AG08396 (cell line): ENCODE measurements at regions not wholly inside any gene's neighbourhood (a gene's known extent, or its start where the extent isn't known, plus 50 kb on each side); places are given as distances from the start of the nearest gene placed in this dataset.
"Not testable (repeated sequence)": the region's sequence is repeated elsewhere in the genome, so short reads cannot be mapped to it uniquely, and the experiment has no call there.

Experiments used
- DNase-seq: peaks from one replicate; pipeline ENCODE4 v3.0.0; 2012; ENCODE audit warnings: low spot score, mixed read lengths

DNA sequence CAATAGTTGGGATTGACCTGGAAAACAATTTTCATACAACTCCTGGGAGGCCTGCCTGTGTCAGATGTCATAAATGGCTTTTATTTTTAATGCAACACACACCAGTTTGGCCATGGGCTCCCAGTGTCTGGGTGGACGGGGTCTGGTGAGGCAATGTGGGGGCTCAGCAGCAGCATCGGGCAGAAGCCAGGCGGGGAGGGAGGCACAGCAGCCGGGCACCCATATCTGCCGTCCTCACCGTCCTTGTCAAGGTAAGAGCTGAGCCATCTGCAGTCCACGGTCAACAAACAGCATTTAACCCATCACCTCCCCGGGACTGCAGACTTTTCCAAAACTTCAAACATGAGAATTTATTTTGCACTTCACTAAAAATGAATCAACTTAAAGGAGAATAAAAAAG lies 154.0 kb upstream of the ZNF469 start:
- DNase-seq: not testable (repeated sequence)

DNA sequence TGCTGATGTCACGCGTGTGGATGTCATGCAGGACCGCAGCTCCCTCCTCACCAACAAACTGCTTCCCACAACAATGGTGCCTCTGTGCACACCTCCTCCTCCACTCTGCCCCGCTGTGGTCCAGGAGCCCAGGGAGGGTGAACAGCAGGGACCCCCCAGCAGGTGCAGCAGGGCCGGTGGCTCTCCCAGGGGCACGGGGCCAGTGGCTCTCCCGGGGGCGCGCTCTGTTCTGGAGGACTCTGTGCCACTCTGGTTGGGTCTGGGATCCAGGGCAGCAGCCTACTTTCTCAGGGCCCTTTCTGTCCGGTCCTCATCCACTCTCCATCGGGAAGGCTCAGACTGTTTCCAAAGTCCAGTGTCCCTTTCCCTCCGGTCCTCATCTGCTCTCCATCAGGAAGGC lies 153.0 kb upstream of the ZNF469 start:
- not testable (repeated sequence) for DNase-seq

DNA sequence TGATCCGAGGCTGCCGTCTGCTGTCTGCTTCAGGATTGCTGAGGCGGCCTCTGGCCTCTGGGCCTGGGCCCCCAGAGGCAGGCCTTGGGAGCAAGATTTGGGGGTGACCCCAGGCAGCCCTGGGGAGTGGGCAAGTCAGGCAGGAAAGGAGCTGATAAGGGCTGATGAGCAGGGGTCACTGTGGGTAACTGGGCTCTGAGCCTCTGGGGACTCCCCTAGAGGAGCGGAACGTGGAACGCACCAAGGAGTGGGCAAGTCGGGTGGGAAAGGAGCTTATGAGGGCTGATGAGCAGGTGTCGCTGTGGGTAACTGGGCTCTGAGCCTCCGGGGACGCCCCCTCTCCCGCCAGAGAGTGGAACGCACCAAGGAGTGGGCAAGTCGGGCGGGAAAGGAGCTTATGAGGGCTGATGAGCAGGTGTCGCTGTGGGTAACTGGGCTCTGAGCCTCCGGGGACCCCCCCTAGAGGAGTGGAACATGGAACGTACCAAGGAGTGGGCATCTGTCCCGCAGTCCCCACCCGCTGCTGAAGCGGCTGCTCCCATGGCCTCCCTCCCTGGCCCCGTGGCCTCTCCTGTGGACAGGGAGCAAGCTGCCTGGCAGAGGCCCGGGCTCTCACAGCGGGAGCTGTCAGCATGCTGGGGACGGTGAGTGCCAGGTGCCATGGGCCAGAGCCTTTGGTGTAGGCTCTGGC lies 152.3 kb upstream of the ZNF469 start:
- not testable (repeated sequence) for DNase-seq

DNA sequence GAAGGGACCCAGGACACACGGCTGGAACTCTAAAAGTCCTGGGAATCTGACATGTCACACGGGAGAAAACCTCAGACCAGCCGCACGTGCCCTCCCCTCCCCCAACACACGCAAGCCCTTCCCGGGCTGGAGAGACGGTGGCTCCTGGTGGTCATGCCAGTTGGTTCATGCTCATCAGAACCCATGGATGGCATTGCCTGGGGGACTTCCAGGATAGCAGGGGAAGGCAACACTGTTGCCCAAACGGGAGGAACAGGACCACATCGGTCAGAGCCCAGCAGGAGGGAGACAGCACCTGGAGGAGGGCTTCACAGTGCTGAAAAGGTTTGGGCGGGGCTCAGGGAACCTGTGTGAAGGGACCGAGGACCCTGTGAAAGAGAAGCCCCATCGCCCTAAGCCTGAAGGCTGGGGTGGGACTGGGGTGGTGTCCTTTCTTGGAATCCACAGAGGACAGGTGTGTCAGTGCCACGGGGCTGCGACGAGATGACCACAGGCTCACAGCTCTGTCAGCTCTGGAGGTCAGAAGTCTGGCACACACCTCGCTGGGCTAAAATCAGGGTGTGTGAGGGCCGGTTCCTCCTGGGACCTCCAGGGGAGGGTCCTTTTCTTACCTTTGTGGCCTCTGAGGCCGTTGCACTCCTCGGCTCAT lies 151.7 kb upstream of the ZNF469 start:
- DNase-seq: not testable (repeated sequence)

DNA sequence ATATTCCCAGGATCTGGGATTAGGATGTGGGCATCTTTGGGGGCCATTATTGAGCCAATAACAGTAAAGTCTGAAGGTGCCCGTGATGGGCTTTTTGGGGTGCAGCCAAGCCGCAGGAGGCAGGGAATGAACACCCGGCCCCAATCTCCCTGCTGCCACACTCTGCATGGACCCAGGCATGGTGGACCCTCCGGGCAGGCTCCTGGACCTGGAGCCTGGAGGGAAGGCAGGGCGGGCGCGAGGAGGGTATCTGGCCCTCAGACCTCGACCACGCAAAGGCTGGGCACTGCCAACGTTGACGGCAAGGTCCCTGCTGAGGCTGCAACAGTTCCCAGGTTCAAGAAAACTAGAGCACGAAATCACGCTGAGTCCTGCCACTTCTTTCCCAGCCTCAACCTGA lies 150.9 kb upstream of the ZNF469 start:
- DNase-seq: not testable (repeated sequence)

DNA sequence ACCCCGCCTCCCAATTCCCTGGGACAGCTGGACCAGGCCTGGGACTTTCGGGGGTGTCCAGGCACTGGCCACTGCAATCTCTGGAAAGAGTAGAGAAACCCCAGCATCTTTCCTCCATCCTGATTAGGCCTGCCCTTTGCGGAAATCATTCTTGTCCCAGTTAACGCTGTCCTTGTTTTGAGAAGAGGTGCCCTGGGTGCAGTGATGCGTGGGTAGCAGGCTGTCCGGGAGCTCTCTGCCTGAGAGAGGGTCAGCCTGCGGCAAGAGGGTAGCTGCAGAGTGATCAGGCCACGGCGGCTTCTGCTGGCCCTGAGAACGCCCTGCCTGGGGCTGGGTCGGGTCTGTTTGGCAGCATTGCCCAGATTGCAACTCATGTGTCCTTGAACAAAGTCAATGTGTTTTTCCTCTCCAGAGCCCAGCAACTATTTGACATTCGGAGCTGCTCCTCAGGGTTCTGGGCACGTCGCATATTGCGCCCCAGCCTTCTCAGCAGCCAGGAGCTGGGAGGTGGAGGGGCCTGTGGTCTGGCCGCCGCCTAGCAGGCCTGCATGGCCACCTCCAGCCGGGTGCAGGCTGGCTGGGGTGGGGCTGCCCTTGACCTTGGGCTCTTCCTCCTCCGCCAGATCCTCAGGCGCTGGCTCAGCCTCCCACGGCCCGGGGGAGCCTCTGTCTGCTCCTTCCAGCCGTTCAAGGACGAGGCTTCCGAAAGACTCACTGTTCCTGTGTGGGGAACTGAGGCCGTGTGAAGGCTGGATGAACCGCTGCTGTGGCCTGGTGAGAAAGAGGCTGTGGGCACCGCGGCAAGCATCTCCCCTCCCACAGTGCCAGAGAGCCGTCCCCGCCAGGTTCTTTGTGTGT lies 150.1 kb upstream of the ZNF469 start:
- DNase-seq: not testable (repeated sequence)

DNA sequence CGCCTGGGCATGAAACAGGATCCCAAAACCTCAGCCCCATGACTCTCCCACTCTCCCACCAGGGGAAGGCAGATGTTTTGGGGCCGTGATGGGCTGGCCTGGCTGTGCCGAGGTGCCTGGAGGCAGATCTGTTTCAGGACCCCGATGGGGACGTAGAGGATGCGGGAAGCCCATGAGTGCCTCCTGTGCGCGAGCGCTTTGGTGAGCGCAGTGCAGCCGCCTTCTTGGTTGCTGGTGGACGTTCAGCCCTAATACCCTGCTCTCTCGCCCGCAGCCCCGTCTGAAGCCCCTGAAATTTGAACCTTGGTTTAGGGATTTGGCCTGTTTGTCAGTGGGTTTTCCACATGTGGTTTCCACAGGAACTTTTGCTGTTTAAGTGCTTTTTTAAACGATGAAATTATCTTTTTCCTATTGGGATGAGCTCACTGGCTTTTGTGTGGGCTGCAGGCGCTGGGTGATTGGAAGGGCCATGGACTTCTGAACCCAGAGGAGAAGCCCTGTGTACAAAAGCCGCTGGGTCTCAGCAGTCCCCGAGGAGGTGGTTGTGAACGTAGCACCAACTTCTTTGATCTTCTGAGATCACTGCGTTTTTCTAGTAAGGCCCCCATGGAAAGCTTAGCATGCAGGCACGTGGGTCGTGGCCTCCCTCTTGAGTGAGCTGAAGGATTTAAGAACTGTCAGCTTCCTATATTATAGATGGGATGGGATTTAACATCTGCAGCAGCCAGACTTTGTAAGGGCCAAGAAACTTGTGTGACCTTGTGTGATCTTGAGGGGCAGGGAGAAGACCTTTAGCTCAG lies 148.9 kb upstream of the ZNF469 start:
- DNase-seq: not testable (repeated sequence)

DNA sequence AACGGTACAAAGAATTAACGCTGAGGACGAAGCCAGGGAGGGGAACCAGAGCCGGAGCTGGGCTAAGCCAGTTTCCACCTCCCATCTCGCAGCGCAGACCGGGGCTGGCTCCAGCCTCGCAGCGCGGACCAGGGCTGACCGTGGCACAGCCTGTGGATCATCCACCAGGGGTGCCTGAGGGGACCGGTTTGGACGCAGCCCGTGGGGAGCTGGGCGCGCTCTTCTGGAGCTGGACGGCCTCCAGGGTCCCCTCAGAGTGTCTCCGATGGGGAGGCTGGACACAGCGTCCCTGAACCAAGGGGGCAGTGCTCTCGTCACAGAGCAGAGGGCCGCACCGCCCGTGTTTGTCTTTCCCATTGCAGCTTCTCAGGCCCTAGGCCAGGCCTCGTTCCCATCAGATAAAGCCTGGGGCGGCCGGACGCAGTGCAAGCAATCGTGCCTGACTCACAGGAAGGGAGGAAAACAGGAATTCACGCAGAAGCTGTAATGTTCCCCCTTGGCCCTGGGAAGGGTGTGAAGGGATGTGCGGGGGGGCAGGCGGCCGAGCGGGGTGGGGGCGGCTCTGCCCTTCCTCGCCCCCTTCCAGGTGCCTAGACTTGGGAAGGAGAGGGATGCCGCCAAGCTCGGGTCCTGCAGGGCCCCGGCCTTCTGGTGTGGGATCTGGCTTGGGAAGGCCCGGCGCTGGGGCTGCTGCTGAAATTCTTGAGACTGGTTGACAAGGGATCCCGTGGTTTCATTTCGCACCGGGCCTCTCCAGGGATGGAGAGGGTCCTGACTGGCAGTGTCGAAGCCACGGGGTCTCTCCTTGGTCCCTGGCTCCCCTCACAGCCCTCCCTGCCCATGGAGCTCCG lies 148.1 kb upstream of the ZNF469 start:
- DNase-seq: peak; percentile 48

DNA sequence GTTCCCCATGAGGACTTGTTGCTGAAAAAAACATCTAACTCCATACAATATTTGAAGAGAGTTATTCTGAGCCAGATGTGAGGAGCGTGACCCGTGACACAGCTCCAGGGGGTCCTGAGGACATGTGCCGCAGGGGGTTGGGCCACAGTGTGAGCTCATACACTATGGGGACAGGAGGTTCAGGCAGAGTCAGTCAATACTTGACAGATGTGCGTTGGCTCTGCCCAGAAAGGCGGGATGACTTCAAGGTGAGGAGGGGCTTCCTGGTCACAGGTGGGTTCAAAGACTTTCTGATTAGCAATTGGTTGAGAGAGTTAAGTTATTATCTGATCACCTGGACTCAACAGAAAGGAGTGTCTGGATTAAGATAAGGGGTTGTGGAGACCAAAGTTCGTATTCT lies 147.1 kb upstream of the ZNF469 start:
- not testable (repeated sequence) for DNase-seq

DNA sequence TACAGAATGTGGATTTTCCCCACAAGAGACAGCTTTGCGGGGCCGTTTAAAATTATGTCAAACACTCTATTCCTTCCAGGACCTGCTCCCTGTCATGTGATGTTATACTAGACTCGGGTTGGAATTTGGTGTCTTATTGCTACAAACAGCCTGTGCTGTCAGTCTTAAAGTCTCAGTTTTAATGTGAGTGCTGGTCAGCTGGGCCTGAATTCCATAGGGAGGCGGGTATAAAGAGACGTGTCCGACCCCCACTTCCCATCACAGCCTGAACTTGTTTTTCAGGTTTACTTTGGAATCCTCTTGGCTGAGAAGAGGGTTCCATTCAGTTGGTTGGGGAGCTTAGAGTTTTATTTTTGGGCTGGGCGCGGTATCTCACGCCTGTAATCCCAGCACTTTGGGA lies 146.5 kb upstream of the ZNF469 start:
- not testable (repeated sequence) for DNase-seq

DNA sequence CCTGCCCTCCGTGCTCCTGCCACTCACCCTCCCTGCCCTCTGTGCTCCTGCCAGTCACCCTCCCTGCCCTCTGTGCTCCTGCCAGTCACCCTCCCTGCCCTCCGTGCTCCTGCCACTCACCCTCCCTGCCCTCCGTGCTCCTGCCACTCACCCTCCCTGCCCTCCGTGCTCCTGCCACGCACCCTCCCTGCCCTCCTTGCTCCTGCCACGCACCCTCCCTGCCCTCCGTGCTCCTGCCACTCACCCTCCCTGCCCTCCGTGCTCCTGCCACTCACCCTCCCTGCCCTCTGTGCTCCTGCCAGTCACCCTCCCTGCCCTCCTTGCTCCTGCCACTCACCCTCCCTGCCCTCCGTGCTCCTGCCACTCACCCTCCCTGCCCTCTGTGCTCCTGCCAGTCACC lies 145.4 kb upstream of the ZNF469 start:
- not testable (repeated sequence) for DNase-seq

DNA sequence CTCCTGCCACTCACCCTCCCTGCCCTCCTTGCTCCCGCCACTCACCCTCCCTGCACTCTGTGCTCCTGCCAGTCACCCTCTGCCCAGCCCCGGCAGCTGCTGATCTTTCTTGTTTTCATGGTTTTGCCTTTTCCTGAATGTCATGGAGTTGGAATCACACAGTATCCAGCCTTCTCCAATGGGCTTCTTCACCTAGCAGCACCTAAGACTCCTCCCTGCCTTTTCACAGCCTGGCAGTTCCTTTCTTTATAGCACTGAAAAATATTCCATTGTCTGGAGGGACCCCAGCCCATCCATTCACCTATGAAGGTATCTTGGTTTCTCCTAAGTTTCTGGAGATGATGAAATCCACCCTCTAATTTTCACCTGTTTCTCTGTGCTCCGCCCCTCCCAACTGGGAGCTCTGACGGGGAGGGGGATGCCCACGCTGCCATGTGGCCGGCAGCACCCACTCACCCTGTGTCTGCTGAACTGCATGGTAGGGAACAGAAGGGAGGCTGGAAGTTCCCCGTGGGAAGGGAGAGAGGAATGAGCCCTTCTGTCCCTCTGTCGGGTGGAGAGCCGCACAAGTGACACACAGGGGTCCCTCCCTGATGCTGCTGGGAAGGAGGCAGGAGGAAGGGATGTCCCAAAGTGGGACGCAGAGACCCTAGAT lies 144.9 kb upstream of the ZNF469 start:
- not testable (repeated sequence) for DNase-seq

DNA sequence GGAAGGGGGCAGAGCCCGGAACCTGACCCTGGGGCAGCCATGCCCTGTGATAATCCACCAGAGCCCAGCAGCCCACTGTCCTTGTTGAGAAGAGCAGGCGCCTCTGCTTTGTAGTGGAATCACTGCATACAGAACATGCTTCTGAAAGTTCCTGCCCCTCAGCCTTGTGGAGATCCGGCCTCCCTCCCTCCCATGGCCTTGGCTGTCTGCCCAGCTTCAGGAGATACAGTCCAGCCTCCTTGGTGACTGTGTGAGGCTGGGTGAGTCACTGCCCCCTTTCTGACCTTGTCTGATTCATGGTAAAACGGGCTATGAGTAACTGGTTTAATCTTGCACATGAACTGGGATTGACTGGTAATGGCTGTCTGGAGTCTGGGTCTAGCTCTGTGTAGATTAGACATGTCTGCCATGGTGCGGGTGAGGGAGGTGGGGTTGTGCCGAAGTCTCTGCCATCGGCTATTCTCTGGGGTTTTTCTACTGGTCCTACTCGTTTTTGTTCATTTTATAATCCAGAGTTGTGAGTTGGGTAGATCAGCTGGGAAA lies 144.0 kb upstream of the ZNF469 start:
- DNase-seq: peak; percentile 91

DNA sequence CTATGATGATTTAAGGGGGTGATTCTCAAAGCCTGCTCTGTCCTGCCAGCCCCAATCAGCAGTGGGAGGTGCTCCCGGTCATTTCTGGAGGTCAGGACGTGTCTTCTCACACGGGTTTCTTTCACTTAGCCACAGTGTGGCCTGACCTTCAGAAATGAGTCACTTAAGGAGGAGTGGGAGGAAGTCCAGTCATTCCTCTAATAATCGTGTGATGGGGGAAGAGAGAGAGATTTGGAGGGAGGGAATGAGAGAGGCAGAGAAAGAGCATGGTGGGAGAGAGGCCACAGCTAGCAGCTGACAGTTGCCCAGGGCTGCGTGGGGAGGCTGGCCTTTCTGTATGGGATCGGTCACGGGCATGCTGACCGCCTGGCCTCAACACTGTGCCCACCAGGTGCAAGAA lies 142.6 kb upstream of the ZNF469 start:
- DNase-seq: peak; percentile 41

DNA sequence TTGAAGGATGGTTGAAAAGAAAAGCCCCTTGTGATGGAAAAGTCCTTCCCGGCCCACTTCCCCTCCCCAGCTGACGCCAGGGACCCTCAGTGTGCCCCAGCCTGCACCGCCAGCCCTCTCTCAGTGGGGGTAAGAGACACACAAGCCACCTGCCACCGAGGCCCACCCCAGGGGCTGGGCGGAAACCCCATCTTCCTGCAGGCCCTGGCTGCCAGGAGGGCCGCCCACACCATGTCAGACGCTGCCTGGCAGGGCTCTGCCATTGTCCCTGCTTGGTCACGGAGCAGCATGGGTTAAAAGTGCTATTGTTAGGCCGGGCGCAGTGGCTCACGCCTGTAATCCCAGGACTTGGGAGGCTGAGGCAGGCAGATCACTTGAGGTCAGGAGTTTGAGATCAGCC lies 142.0 kb upstream of the ZNF469 start:
- DNase-seq: not testable (repeated sequence)

DNA sequence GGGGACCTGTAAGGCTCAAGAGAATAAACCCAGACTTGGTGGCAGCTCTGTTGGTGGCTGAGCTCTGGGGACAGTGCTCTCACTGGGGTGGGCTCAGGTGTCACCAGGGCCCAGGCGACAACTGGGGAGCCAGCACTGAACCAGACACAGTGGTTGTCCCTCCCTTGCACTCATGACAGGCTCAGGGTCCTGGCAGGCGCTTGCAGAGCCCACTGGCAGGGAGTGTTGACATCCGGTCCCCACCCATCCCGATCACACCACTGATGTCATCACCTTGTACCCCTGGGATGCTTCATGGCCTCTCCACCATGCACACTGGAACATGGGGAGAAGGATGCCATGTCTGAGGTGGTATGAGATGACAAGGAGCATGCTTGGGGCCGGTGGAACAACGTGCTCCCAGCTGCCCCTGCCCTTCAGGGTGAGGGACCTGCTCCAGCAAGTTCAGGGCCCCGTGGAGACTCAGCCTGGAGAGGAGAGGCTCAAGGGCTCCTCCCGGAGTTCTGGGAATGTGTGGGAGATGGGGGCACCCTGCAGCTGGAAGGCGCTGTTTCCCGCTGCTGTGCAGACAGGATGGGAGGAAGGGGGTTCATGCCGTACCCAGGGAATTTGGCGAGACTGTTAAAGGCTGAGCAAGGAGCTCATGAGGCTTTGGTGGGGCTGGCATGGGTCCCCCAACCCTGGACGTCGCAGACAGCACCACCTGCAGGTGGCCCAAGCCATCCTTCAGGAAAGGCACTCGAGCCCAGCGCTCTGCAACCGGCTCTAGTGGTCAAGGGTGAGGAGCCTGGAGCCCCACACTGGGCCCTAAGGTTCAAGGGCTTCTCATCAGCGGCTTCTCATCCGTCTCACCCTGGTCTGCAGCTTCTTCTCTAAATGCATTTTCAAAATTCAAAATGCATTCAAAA lies 141.1 kb upstream of the ZNF469 start:
- not testable (repeated sequence) for DNase-seq

DNA sequence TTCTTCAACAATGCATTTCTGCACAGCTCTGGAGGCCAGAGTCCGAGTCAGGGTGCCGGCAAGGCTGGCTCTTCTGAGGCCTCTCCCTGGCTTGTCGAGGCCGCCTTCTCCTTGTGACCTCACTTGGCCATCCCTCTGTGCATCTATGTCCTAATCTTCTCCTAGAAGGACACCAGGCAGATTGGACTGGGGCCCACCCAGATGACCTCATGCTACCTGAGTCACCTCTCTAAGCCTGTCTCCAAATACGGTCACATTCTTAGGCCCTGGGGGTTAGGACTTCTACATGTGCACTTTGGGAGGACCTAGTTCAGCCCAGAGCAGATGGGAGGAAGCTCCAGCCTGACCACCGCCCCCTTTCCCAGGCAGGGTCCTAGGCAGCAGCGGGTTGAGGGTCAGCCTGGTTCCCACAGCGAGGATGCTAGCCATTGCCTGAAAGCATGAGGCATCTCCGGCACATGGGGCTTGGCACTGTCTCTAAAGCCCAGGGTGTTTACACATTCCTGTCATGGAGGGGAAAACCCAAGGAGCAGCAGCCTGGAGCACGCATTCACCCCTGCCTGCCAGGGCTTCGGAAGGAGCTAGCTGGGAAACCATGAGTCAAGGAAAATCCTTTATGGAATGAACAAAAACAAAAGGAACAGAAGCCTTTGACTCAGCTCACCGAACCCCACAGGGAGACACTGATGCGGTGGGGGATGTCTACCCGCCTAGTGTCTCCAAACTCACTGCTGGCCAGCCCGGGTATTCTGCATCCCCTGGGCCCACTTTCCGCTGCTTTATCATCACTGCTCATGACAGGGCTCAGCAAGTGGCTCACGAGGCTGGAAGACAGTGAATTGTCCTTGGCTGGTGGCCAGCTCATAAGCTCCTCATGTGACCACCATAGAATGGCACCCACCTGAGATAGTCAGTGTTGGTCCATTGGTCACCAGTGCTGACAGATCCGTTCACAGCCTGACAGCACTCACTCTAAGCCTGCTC lies 140.2 kb upstream of the ZNF469 start:
- DNase-seq: peak; percentile 54

DNA sequence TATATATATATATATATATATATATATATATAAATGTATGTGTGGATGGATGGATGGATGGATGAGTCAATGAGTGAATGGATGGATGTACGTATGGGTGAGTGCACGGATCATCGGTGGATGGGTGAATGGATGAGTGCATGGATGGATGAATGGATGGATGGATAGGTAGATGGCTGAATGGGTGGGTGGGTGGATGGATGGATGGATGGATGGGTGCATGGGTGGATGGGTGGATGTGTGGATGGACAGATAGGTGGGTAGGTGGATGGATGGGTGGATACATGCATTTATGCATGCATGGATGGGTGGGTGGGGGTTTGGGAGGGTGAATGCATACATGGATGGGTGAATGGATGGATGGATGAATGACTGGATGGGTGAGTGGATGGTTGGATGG lies 138.8 kb upstream of the ZNF469 start:
- not testable (repeated sequence) for DNase-seq
